ENCODE measurements at regions not wholly inside any gene's neighbourhood (a gene's known extent, or its start where the extent isn't known, plus 50 kb on each side); places are given as distances from the start of the nearest gene placed in this dataset.

GRCh38 chr2:199025146-199025545 is 432.6 kb downstream of the SATB2 start:
- DNase-seq (ENCODE audit: low spot score): no peak

GRCh38 chr2:199024224-199024623 is 433.5 kb downstream of the SATB2 start:
- no peak for DNase-seq (ENCODE audit: low spot score)

GRCh38 chr2:199019898-199020507 is 437.7 kb downstream of the SATB2 start:
- DNase-seq (ENCODE audit: low spot score): peak; percentile 58

GRCh38 chr2:199018826-199019225 is 438.9 kb downstream of the SATB2 start:
- DNase-seq (ENCODE audit: low spot score): no peak

GRCh38 chr2:199015072-199015471 is 442.7 kb downstream of the SATB2 start:
- DNase-seq (ENCODE audit: low spot score): no peak

GRCh38 chr2:199014226-199014625 is 443.5 kb downstream of the SATB2 start:
- DNase-seq (ENCODE audit: low spot score): no peak

- DNase-seq (ENCODE audit: low spot score): no peak
Measured at GRCh38 chr2:199011908-199012307, 445.8 kb downstream of the SATB2 start.

GRCh38 chr2:198994678-198995077 is 463.1 kb downstream of the SATB2 start:
- no peak for DNase-seq (ENCODE audit: low spot score)

GRCh38 chr2:198991431-198991830 is 466.3 kb downstream of the SATB2 start:
- no peak for DNase-seq (ENCODE audit: low spot score)

GRCh38 chr2:198975779-198976178 is 482.0 kb downstream of the SATB2 start:
- no peak for DNase-seq (ENCODE audit: low spot score)

GRCh38 chr2:198973785-198974184 is 484.0 kb downstream of the SATB2 start:
- no peak for DNase-seq (ENCODE audit: low spot score)

GRCh38 chr2:198973181-198973580 is 484.6 kb downstream of the SATB2 start:
- DNase-seq (ENCODE audit: low spot score): no peak

- peak; percentile 17 for DNase-seq (ENCODE audit: low spot score)
Measured at GRCh38 chr2:198968545-198968944, 489.2 kb downstream of the SATB2 start.

- DNase-seq (ENCODE audit: low spot score): no peak
Measured at GRCh38 chr2:198966269-198966668, 491.5 kb downstream of the SATB2 start.

- DNase-seq (ENCODE audit: low spot score): no peak
Measured at GRCh38 chr2:198961547-198961946, 496.2 kb downstream of the SATB2 start.

GRCh38 chr2:198957181-198957580 is 500.6 kb downstream of the SATB2 start:
- no peak for DNase-seq (ENCODE audit: low spot score)

GRCh38 chr2:198953328-198953727 is 504.4 kb downstream of the SATB2 start:
- DNase-seq (ENCODE audit: low spot score): no peak

- DNase-seq (ENCODE audit: low spot score): no peak
Measured at GRCh38 chr2:198950803-198951202, 506.9 kb downstream of the SATB2 start.

GRCh38 chr2:198945496-198945895 is 512.2 kb downstream of the SATB2 start:
- DNase-seq (ENCODE audit: low spot score): no peak

GRCh38 chr2:198930170-198930569 is 527.6 kb downstream of the SATB2 start:
- no peak for DNase-seq (ENCODE audit: low spot score)

- DNase-seq (ENCODE audit: low spot score): peak; percentile 17
Measured at GRCh38 chr2:198928026-198928425, 529.7 kb downstream of the SATB2 start.

GRCh38 chr2:198917926-198918720 is 539.6 kb downstream of the SATB2 start:
- no peak for DNase-seq (ENCODE audit: low spot score)

GRCh38 chr2:198917275-198917674 is 540.5 kb downstream of the SATB2 start:
- DNase-seq (ENCODE audit: low spot score): no peak
